ENCODE measurements at regions not wholly inside any gene's neighbourhood (a gene's known extent, or its start where the extent isn't known, plus 50 kb on each side); places are given as distances from the start of the nearest gene placed in this dataset.
"Not testable (repeated sequence)": the region's sequence is repeated elsewhere in the genome, so short reads cannot be mapped to it uniquely, and the experiment has no call there.

DNA sequence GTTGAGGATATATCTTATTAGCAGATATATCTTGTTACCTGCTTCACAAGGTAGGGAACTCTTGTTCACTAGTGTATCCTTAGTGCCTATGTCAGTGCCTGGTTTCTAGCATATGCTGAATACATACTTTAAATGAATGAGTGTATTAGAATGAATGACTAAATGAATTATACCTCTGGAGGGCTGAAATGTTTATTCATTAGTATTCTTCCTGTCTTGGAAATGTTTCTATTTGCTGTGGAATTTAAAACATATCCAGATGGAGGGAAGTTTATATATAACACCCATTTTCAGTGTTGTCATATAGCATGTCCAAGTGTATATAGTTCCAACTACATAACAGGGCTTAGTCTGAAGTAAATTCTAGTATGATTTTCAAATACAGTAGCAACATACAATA is 581.5 kb downstream of the TBL1XR1 start:
- TF ChIP-seq, protein P1, sequence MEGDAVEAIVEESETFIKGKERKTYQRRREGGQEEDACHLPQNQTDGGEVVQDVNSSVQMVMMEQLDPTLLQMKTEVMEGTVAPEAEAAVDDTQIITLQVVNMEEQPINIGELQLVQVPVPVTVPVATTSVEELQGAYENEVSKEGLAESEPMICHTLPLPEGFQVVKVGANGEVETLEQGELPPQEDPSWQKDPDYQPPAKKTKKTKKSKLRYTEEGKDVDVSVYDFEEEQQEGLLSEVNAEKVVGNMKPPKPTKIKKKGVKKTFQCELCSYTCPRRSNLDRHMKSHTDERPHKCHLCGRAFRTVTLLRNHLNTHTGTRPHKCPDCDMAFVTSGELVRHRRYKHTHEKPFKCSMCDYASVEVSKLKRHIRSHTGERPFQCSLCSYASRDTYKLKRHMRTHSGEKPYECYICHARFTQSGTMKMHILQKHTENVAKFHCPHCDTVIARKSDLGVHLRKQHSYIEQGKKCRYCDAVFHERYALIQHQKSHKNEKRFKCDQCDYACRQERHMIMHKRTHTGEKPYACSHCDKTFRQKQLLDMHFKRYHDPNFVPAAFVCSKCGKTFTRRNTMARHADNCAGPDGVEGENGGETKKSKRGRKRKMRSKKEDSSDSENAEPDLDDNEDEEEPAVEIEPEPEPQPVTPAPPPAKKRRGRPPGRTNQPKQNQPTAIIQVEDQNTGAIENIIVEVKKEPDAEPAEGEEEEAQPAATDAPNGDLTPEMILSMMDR (IDR thresholded peaks at IDR 0.05; ENCODE audit: extremely low read depth, missing control alignments), result no peak
- DNase-seq (ENCODE audit: low spot score), result no peak

DNA sequence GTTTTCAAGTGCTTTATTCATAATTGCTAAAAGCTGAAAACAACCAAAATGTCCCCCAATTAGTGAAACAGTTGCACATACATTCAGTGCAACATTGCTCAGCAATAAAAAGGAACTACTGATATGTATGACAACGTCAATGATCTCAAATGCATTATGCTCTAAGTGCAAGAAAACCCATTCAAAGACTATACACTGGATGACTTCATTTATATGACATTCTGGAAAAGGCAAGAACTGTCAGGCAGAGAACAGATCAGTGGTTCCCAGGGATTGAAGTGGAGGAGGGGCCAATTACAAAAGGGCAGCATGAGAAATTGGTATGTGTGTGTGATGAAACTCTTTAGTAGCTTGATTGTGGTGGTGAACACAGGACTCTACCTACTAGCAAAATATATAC is 585.6 kb downstream of the TBL1XR1 start:
- TF ChIP-seq, protein P1 (IDR thresholded peaks at IDR 0.05; ENCODE audit: extremely low read depth, missing control alignments), result no peak
- DNase-seq (ENCODE audit: low spot score), result no peak

DNA sequence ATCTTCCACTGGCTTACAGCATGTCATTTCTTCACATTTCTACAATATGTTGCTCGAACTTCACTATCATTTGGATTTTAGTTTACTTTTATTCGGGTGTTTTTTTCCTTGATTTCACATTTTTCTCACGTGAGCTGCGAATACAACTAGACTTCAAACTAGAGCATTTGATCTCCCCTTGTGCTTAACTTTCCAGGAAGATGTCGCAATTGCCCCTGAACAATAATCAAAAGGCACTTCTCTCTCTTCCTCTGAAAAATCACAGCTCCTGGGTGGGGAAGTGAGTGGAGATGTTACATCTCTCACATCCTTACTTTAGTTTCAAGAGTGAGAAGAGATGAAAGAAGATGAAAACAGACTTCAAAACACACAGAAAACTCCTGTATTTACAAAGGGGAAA is 587.9 kb downstream of the TBL1XR1 start:
- TF ChIP-seq, protein P1 (IDR thresholded peaks at IDR 0.05; ENCODE audit: extremely low read depth, missing control alignments), result no peak
- DNase-seq (ENCODE audit: low spot score), result no peak

DNA sequence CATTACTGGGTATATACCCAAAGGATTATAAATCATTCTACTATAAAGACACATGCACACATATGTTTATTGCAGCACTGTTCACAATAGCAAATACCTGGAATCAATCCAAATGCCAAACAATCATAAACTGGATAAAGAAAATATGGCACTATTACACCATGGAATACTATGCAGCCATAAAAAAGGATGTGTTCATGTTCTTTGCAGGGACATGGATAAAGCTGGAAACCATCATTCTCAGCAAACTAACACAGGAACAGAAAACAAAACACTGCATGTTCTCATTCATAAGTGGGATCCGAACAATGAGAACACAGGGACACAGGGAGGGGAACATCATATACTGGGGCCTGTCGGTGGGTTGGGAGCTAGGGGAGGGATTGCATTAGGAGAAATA is 591.7 kb downstream of the TBL1XR1 start:
- DNase-seq (ENCODE audit: low spot score), result not testable (repeated sequence)

DNA sequence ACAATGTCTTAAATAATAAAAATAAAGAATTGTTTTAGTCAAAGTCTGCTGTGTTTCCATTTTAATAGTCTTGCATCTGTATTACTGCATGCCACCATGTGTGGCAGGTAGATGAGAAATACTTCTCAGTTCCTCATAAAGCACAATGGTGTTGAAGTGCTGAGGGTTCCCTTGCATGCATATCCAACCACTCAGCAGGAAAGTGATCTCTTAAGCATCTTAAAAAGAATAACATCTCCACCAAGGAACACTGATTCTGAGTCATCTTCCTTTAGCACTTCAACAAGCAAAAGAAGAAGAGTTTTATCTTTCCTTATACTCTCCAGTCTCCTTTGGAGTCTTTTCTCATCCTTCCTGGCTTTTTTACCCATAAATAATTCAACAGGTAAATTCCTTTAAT is 602.0 kb downstream of the TBL1XR1 start:
- TF ChIP-seq, protein P1 (IDR thresholded peaks at IDR 0.05; ENCODE audit: extremely low read depth, missing control alignments), result no peak
- no peak for DNase-seq (ENCODE audit: low spot score)

DNA sequence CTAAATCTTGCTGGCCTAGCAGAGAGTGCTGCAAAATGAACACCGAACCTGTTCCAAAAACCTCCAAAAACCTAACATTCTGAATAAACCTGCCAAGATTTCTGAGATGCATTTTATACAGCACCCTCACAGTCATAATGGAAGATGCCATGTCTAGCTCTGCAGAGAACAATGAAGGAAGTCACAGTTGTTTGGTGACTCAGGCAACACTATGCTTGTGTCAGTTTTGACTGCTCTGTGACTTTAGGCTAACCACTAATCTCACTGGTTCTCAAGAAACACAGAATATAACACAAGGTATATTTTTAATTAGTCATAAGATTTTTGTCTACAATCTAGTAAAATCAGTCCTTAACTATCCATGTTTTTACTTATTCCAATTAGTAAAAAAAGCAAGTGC is 606.6 kb downstream of the TBL1XR1 start:
- no peak for DNase-seq (ENCODE audit: low spot score)
- TF ChIP-seq, protein P1 (IDR thresholded peaks at IDR 0.05; ENCODE audit: extremely low read depth, missing control alignments), result no peak

DNA sequence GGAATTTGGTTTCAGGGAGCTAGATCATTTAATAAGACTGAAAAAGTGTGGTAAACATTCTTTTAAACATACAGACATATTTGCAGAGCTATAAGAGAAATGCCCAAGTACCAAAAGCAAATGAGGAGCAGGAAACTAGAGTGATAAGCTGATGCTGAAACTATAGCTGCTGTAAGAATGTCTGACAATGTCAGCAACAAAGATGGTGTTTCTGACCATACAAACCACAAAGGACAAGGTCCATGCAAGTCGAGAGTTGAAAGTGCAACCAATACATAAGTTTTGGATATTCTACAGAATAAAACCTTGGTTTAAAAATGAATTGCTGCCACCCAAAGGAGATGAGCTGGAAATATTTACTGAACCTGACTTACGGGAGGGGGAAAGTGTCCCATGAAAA is 610.2 kb downstream of the TBL1XR1 start:
- DNase-seq (ENCODE audit: low spot score), result peak; percentile 3
- TF ChIP-seq, protein P1 (IDR thresholded peaks at IDR 0.05; ENCODE audit: extremely low read depth, missing control alignments), result no peak

DNA sequence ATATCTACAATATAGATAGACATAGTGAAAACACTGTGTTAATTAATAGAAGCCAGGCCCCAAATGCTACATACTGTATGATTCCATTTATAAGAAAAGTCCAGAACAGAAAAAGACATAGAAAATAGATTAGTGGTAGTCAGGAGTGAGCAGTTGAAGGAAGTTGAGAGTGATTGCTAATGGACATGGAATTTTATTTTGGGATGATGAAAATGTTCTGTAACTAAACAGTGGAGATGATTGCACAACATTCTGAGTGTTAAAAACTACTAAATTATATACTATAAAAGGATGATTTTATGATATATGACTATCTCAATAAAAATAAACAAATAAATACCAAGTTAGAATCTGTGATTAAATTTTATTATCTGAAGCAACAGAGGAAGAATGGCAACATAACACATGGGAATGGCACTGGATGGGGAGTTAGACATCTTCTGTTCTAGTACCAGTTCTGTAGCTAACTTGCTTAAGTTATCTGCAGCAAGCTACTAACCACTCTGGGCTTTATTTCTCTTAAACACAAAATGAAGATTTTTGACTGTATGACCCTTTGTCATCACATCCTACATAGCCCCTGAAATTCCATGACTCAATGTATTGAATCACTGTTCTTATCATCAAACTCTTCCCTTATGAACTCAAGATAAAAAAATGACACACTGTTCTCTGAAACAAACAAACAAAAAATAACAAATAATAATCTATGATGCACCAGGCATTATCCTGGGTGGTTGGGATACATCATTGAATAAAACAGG is 612.7 kb downstream of the TBL1XR1 start:
- TF ChIP-seq, protein P1 (IDR thresholded peaks at IDR 0.05; ENCODE audit: extremely low read depth, missing control alignments), result no peak
- DNase-seq (ENCODE audit: low spot score), result no peak
